Body of pancreas (tissue), 4 donors: ENCODE measurements at regions not wholly inside any gene's neighbourhood (a gene's known extent, or its start where the extent isn't known, plus 50 kb on each side); places are given as distances from the start of the nearest gene placed in this dataset.

Source experiments
- ATAC-seq: fragments of 150-250 bp; one replicate; pipeline ENCODE4 v1.9.1; 2016
- DNase-seq, 4 donors: peaks; one replicate each; pipeline ENCODE4 v3.0.0-alpha.2; 2019
- H3K27ac ChIP-seq, 4 donors: fragments of 200-600 bp; sonication (generic); 1 replicate in 3 of 4; 2 replicates in 1 of 4; pipeline versions ENCODE4 v1.5.1 to v1.6.1; 2016 to 2019; ENCODE audit warnings: mild to moderate bottlenecking in 1 of 4, mixed read lengths in 1 of 4, moderate library complexity in 1 of 4
- H3K27me3 ChIP-seq, 2 donors: fragments of 200-600 bp; sonication (generic); one replicate each; pipeline ENCODE4 v1.6.0; 2016; ENCODE audit warnings: mild to moderate bottlenecking in 1 of 2
- H3K36me3 ChIP-seq, 2 donors: fragments of 200-600 bp; sonication (generic); replicated peaks in 1 of 2; 2 replicates each; pipeline ENCODE4 v1.5.1; 2016; ENCODE audit warnings: low read depth in 2 of 2; ENCODE audit not compliant: insufficient read depth in 1 of 2
- H3K4me1 ChIP-seq: fragments of 200-600 bp; sonication (generic); one replicate; pipeline ENCODE4 v1.6.0; 2016
- H3K4me3 ChIP-seq, 2 donors: fragments of 200-600 bp; sonication (generic); 1 replicate in 1 of 2; 2 replicates in 1 of 2; pipeline ENCODE4 v1.5.1; 2016 to 2019
- H3K9me3 ChIP-seq, 3 donors: fragments of 200-600 bp; sonication (generic); 1 replicate in 2 of 3; 2 replicates in 1 of 3; pipeline ENCODE4 v1.5.1; 2016
- CTCF ChIP-seq, 7 experiments: fragments of 450-650 bp in 4 of 7; fragments of 200-600 bp in 3 of 7; sonication (generic) in 3 of 7; IDR thresholded peaks; one replicate each; pipeline ENCODE4 v1.5.1; 2016 to 2019; ENCODE audit warnings: antibody characterized with exemption in 7 of 7
- POLR2A ChIP-seq, 3 donors: fragments of 450-650 bp; IDR thresholded peaks; one replicate each; pipeline ENCODE4 v1.6.1; 2016; ENCODE audit warnings: antibody characterized with exemption in 3 of 3, mild to moderate bottlenecking in 2 of 3
- WGBS, 2 donors: methylation state at CpG; one replicate each; pipeline ENCODE4 v1.1.5; 2017; 5-methylcytosine and 5-hydroxymethylcytosine counted together
- intact Hi-C: fragments of 100-400 bp; cut with DNase I; formaldehyde crosslinking; loops from one replicate; pipeline ENCODE4 v1.15.1; 2023

DNA sequence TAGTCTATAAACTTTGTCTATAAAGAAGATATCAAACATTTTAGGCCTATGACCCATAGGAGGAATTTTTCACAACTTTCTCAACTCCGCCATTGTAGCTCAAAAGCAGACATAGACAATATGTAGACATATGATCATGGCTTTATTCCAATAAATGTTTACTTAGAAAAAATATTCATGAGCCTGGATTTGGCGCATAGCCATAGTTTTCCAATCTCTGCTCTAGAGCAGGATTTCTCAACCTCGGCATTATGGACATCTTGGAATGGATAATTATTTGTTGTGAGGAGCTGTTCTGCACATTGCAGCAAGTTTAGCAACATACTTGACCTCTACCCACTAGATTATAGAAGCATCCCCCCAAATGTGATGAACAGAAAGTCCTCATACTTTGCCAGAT lies 532.6 kb downstream of the ANKRD7 start:
- WGBS, 2 donors, result 63 to 77% methylated on average over 3 of the region's 3 CpGs
- H3K9me3 ChIP-seq, result no peaks in the 10 kb centered on the region
- no peaks in the 10 kb centered on the region for H3K4me1 ChIP-seq
- ATAC-seq, result no peak
- no peaks in the 10 kb centered on the region for H3K27me3 ChIP-seq
- H3K36me3 ChIP-seq, result no peaks in the 10 kb centered on the region
- no peak for TF ChIP-seq POLR2A (IDR thresholded peaks at IDR 0.05)
- no peak for TF ChIP-seq CTCF (IDR thresholded peaks at IDR 0.05)
- no peak overlapping the region for H3K27ac ChIP-seq
- intact Hi-C loops, result no loop called here
- H3K4me3 ChIP-seq, result no peak overlapping the region
- DNase-seq, result no peak

DNA sequence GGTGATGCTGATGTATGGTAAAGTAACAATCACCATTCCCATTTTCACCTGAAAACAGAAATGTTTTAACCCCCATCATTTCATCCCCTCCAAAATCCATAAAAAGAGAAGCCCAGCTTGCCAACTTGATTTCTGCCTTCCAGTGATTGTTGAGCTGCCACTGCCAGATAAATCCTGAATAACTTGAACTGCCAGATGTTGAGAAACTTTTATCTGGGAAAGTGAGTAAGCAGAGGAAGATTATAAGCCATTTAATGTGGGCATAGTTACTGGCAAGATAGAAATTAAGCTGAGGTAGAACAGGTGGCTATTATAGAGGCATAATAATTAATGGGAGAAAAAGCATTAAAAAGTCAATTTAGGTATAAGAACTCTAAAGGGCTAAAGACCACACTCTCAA lies 534.1 kb downstream of the ANKRD7 start:
- no peaks in the 10 kb centered on the region for H3K36me3 ChIP-seq
- H3K27ac ChIP-seq, result no peak overlapping the region
- H3K4me3 ChIP-seq, result no peak overlapping the region
- no peak for ATAC-seq
- TF ChIP-seq CTCF (IDR thresholded peaks at IDR 0.05) (no peak), POLR2A (IDR thresholded peaks at IDR 0.05) (no peak)
- intact Hi-C loops, result no loop called here
- no peaks in the 10 kb centered on the region for H3K4me1 ChIP-seq
- H3K9me3 ChIP-seq, result no peaks in the 10 kb centered on the region
- DNase-seq, result no peak
- no peaks in the 10 kb centered on the region for H3K27me3 ChIP-seq

DNA sequence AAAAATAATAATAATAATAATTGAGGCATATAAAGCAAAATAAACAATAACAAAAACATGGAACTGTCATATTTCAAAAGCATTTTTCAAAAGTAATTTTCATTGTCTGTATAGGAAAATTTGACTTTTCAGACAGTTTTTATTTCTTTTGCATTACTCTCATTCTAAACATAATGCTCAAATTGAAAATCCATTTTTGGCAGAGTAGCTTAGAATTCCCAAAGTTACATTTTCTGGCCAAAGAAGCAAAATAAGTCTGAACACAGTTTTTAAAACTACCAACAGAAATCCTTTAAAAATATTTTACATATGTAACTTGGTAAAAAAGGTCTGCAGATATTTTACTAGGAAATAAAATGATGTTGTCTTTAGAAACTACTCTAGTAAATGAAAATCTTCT lies 535.4 kb downstream of the ANKRD7 start:
- H3K27ac ChIP-seq, result no peak overlapping the region
- H3K4me3 ChIP-seq, result no peak overlapping the region
- intact Hi-C loops, result no loop called here
- H3K36me3 ChIP-seq, result no peaks in the 10 kb centered on the region
- TF ChIP-seq CTCF (IDR thresholded peaks at IDR 0.05), result no peak
- TF ChIP-seq POLR2A (IDR thresholded peaks at IDR 0.05), result no peak
- ATAC-seq (no peak), DNase-seq (no peak)
- H3K4me1 ChIP-seq, result no peaks in the 10 kb centered on the region
- no peaks in the 10 kb centered on the region for H3K27me3 ChIP-seq
- no peaks in the 10 kb centered on the region for H3K9me3 ChIP-seq

DNA sequence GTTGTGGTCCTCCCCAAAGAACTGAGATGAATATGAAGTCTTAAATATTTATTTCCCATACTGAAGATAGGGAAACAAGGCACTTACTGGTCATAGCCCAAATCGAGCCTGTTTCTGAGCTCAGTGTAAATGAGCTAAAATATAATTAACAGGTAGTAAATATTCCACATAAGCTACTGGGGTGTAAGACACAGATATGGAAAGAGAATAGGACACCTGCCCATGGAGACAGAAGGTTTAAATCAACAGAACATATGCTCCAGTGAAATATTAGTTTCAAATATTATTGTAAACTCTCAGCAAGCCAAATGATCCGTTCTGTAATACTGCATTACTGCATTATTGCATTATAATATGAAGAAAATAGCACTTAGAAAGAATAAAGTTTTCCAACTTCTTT lies 537.9 kb downstream of the ANKRD7 start:
- intact Hi-C loops, result no loop called here
- Histone ChIP-seq H3K36me3 (no peaks in the 10 kb centered on the region), H3K9me3 (no peaks in the 10 kb centered on the region), H3K27ac (no peak overlapping the region), H3K27me3 (no peaks in the 10 kb centered on the region), H3K4me3 (no peak overlapping the region), H3K4me1 (no peaks in the 10 kb centered on the region)
- ATAC-seq (no peak), DNase-seq (no peak)
- 42 to 48% methylated on average over 2 of the region's 2 CpGs for WGBS, 2 donors
- TF ChIP-seq CTCF (IDR thresholded peaks at IDR 0.05) (no peak), POLR2A (IDR thresholded peaks at IDR 0.05) (no peak)

DNA sequence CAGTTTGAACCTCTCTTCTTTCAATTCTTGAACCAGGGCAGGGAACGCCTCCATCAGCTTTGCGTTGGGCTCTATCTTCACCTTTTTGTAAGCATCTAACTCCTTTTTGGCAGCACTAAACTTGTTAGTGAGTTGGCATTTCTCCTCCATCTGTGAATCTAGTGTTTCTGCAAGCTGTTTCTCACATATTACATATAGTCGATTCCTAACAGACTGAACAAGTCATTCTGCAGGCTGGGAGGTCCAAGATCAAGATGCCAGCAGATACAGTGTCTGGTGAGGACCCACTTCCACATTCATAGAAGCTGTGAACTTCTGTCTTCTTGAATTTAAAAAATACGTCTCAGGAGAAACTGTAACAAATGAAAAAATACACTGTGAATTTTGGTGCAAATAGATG lies 539.7 kb downstream of the ANKRD7 start:
- no peaks in the 10 kb centered on the region for H3K27me3 ChIP-seq
- intact Hi-C loops, result no loop called here
- no peaks in the 10 kb centered on the region for H3K9me3 ChIP-seq
- TF ChIP-seq POLR2A (IDR thresholded peaks at IDR 0.05), result no peak
- TF ChIP-seq CTCF (IDR thresholded peaks at IDR 0.05), result no peak
- ATAC-seq (no peak), DNase-seq (no peak)
- H3K36me3 ChIP-seq, result no peaks in the 10 kb centered on the region
- H3K27ac ChIP-seq, result no peak overlapping the region
- H3K4me3 ChIP-seq, result no peak overlapping the region
- no peaks in the 10 kb centered on the region for H3K4me1 ChIP-seq
- WGBS, 2 donors, result 60 to 70% methylated on average over 4 of the region's 4 CpGs
